Prostate gland (tissue), 2 donors: ENCODE measurements at regions not wholly inside any gene's neighbourhood (a gene's known extent, or its start where the extent isn't known, plus 50 kb on each side); places are given as distances from the start of the nearest gene placed in this dataset.

Experiments used
- POLR2AphosphoS5 ChIP-seq: sonication (generic); formaldehyde crosslinking; IDR thresholded peaks from one replicate; pipeline ENCODE4 v1.6.1; 2017; ENCODE audit warnings: antibody characterized with exemption
- TF ChIP-seq, protein P1 (sequence below), 4 experiments: fragments of 200-600 bp in 2 of 4; fragments of 450-650 bp in 2 of 4; sonication (generic) in 2 of 4; IDR thresholded peaks; 1 replicate in 3 of 4; 2 replicates in 1 of 4; pipeline ENCODE4 v1.5.1; 2016 to 2019; ENCODE audit warnings: antibody characterized with exemption in 4 of 4, mild to moderate bottlenecking in 2 of 4, moderate library complexity in 2 of 4

GRCh38 chr10:36048236-36048635 is 406.1 kb upstream of the FZD8 start:
- TF ChIP-seq, protein P1, sequence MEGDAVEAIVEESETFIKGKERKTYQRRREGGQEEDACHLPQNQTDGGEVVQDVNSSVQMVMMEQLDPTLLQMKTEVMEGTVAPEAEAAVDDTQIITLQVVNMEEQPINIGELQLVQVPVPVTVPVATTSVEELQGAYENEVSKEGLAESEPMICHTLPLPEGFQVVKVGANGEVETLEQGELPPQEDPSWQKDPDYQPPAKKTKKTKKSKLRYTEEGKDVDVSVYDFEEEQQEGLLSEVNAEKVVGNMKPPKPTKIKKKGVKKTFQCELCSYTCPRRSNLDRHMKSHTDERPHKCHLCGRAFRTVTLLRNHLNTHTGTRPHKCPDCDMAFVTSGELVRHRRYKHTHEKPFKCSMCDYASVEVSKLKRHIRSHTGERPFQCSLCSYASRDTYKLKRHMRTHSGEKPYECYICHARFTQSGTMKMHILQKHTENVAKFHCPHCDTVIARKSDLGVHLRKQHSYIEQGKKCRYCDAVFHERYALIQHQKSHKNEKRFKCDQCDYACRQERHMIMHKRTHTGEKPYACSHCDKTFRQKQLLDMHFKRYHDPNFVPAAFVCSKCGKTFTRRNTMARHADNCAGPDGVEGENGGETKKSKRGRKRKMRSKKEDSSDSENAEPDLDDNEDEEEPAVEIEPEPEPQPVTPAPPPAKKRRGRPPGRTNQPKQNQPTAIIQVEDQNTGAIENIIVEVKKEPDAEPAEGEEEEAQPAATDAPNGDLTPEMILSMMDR (IDR thresholded peaks at IDR 0.05) = no peak
- TF ChIP-seq POLR2AphosphoS5 = no peak
